ENCODE measurements at regions not wholly inside any gene's neighbourhood (a gene's known extent, or its start where the extent isn't known, plus 50 kb on each side); places are given as distances from the start of the nearest gene placed in this dataset.

- no peak for TF ChIP-seq CTCF (IDR thresholded peaks at IDR 0.05)
- no peak for TF ChIP-seq POLR2A (IDR thresholded peaks at IDR 0.05)
- no peak for TF ChIP-seq POLR2AphosphoS5 (IDR thresholded peaks at IDR 0.05)
- TF ChIP-seq EP300 (IDR thresholded peaks at IDR 0.05), result no peak
Observed at GRCh38 chr18:40690062-40690461, 1265.0 kb upstream of the PIK3C3 start.
